HG02678 (cell line): ENCODE measurements at regions not wholly inside any gene's neighbourhood (a gene's known extent, or its start where the extent isn't known, plus 50 kb on each side); places are given as distances from the start of the nearest gene placed in this dataset.
A peak's percentile ranks its signal among the peaks of the same experiment; 100 is the strongest.
"Not testable (repeated sequence)": the region's sequence is repeated elsewhere in the genome, so short reads cannot be mapped to it uniquely, and the experiment has no call there.

ENCODE experiments used
- ATAC-seq: cut with Tn5 transposase; IDR thresholded peaks from one replicate; pipeline ENCODE4 v1.9.1; 2021; ENCODE audit warnings: mild to moderate bottlenecking, moderate library complexity; ENCODE audit not compliant: unreplicated experiment

- no peak for ATAC-seq
Observed at GRCh38 chr4:18162453-18162852, 140.9 kb upstream of the LCORL start.

GRCh38 chr4:18159117-18159912, 137.8 kb upstream of the LCORL start:
- not testable (repeated sequence) for ATAC-seq

- ATAC-seq: no peak
Observed at GRCh38 chr4:18155067-18156041, 133.8 kb upstream of the LCORL start.

GRCh38 chr4:18138076-18138665, 116.6 kb upstream of the LCORL start:
- no peak for ATAC-seq

- ATAC-seq: no peak
Observed at GRCh38 chr4:18134111-18134510, 112.6 kb upstream of the LCORL start.

GRCh38 chr4:18130256-18130655, 108.7 kb upstream of the LCORL start:
- ATAC-seq: no peak

- ATAC-seq: no peak
Observed at GRCh38 chr4:18128241-18128640, 106.7 kb upstream of the LCORL start.

GRCh38 chr4:18127030-18127429, 105.5 kb upstream of the LCORL start:
- ATAC-seq: no peak

- ATAC-seq: peak; percentile 70
Observed at GRCh38 chr4:18113710-18114331, 92.3 kb upstream of the LCORL start.

- ATAC-seq: no peak
Observed at GRCh38 chr4:18111081-18111480, 89.5 kb upstream of the LCORL start.

GRCh38 chr4:18110099-18110498, 88.5 kb upstream of the LCORL start:
- no peak for ATAC-seq

GRCh38 chr4:18109676-18110075, 88.1 kb upstream of the LCORL start:
- no peak for ATAC-seq

- ATAC-seq: not testable (repeated sequence)
Observed at GRCh38 chr4:18107848-18108528, 86.4 kb upstream of the LCORL start.

GRCh38 chr4:18106620-18107019, 85.1 kb upstream of the LCORL start:
- ATAC-seq: no peak

- peak; percentile 78 for ATAC-seq
Observed at GRCh38 chr4:18105030-18106011, 83.8 kb upstream of the LCORL start.

- no peak for ATAC-seq
Observed at GRCh38 chr4:18103876-18104605, 82.5 kb upstream of the LCORL start.

- ATAC-seq: no peak
Observed at GRCh38 chr4:18100657-18101056, 79.1 kb upstream of the LCORL start.

- not testable (repeated sequence) for ATAC-seq
Observed at GRCh38 chr4:18090447-18090846, 68.9 kb upstream of the LCORL start.
